ENCODE measurements at regions not wholly inside any gene's neighbourhood (a gene's known extent, or its start where the extent isn't known, plus 50 kb on each side); places are given as distances from the start of the nearest gene placed in this dataset.

- Histone ChIP-seq H3K27ac (ENCODE audit: low read length) (no peak overlapping the region), H3K4me3 (ENCODE audit: low read length) (no peak overlapping the region), H3K9me3 (replicated peaks; ENCODE audit: control insufficient read depth, low read depth, low read length) (no peaks in the 10 kb centered on the region), H3K36me3 (ENCODE audit: control insufficient read depth, insufficient read depth, low read length) (no peaks in the 10 kb centered on the region), H3K27me3 (ENCODE audit: control insufficient read depth, insufficient read depth, low read length) (no peaks in the 10 kb centered on the region), H3K4me1 (ENCODE audit: control insufficient read depth, insufficient read depth, low read length) (no peaks in the 10 kb centered on the region)
- no CpG with 5 or more reads among the region's 2 CpGs for WGBS (ENCODE audit: insufficient coverage)
- DNase-seq, result no peak
These were observed 733.9 kb upstream of the SLITRK5 start for GRCh38 chr13:86937316-86937715.

DNA sequence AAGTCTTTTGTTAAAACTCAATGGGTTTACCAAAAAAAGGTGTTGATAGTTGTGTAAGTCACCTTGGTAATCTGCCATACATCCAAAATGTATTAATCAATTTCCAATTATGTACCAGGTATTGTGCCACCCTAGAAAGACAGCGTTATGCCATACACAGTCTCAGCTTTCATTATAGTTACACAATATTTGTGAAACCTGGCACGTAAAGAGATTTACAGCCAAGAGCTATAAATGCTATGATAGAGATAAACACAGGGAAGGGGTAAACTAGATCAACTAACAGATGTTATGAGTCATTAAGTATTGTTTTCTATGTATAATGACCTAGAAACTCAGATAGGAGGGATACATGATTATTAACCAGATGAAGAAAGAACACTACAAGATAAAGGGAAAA lies 725.6 kb upstream of the SLITRK5 start:
- no peaks in the 10 kb centered on the region for H3K27me3 ChIP-seq (ENCODE audit: control insufficient read depth, insufficient read depth, low read length)
- no peak overlapping the region for H3K27ac ChIP-seq (ENCODE audit: low read length)
- no CpG with 5 or more reads among the region's 2 CpGs for WGBS (ENCODE audit: insufficient coverage)
- H3K36me3 ChIP-seq (ENCODE audit: control insufficient read depth, insufficient read depth, low read length), result no peaks in the 10 kb centered on the region
- H3K4me3 ChIP-seq (ENCODE audit: low read length), result no peak overlapping the region
- no peak for DNase-seq
- no peaks in the 10 kb centered on the region for H3K4me1 ChIP-seq (ENCODE audit: control insufficient read depth, insufficient read depth, low read length)
- no peaks in the 10 kb centered on the region for H3K9me3 ChIP-seq (replicated peaks; ENCODE audit: control insufficient read depth, low read depth, low read length)

DNA sequence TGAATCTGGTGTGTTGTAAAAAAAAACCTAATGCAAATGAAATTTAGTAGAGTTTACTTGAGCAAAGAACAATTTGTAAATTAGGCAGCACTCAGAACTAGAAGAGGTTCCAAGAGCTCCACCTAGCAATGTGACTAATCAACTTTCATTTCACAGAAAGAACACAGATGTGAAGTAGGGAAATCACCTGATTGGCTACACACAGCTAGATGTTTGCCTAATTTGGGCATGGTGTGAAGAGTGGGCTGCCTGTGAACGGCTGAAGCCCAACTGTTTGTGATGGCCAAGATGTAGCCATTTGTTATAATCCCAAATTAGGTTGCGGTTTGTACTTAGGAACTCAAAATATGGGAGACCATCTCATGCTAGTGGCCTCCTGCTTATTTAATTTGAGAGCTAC lies 724.4 kb upstream of the SLITRK5 start:
- Histone ChIP-seq H3K9me3 (replicated peaks; ENCODE audit: control insufficient read depth, low read depth, low read length) (no peaks in the 10 kb centered on the region), H3K4me1 (ENCODE audit: control insufficient read depth, insufficient read depth, low read length) (no peaks in the 10 kb centered on the region), H3K36me3 (ENCODE audit: control insufficient read depth, insufficient read depth, low read length) (no peaks in the 10 kb centered on the region), H3K27ac (ENCODE audit: low read length) (no peak overlapping the region), H3K27me3 (ENCODE audit: control insufficient read depth, insufficient read depth, low read length) (no peaks in the 10 kb centered on the region), H3K4me3 (ENCODE audit: low read length) (no peak overlapping the region)
- no peak for DNase-seq
- 88% methylated on average over 2 of the region's 2 CpGs for WGBS (ENCODE audit: insufficient coverage)

DNA sequence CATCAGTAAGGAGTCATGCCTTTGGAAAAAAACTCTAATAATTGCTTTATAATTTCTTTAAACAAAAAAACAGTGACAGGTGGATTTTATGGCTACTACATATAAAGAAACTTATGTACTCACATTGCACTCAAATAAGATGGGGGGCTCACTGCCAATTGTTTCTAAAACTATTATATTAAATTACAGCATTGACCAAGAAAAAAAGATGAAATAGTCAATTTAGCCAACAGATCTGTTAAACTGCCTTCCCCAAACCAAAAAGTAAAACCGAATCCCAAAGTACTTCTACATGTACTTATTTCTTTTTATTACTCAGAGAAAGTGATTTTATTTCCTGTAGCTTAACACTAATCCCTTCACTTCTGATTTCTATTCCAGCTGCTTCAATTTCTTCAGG lies 716.8 kb upstream of the SLITRK5 start:
- Histone ChIP-seq H3K36me3 (ENCODE audit: control insufficient read depth, insufficient read depth, low read length) (no peaks in the 10 kb centered on the region), H3K4me3 (ENCODE audit: low read length) (no peak overlapping the region), H3K4me1 (ENCODE audit: control insufficient read depth, insufficient read depth, low read length) (no peaks in the 10 kb centered on the region), H3K9me3 (replicated peaks; ENCODE audit: control insufficient read depth, low read depth, low read length) (no peaks in the 10 kb centered on the region), H3K27ac (ENCODE audit: low read length) (no peak overlapping the region), H3K27me3 (ENCODE audit: control insufficient read depth, insufficient read depth, low read length) (no peaks in the 10 kb centered on the region)
- WGBS (ENCODE audit: insufficient coverage), result no CpG with 5 or more reads among the region's 1 CpG
- peak; percentile 85 for DNase-seq

GRCh38 chr13:86960876-86961275 lies 710.3 kb upstream of the SLITRK5 start:
- H3K27me3 ChIP-seq (ENCODE audit: control insufficient read depth, insufficient read depth, low read length), result no peaks in the 10 kb centered on the region
- no peak overlapping the region for H3K4me3 ChIP-seq (ENCODE audit: low read length)
- H3K36me3 ChIP-seq (ENCODE audit: control insufficient read depth, insufficient read depth, low read length), result no peaks in the 10 kb centered on the region
- H3K9me3 ChIP-seq (replicated peaks; ENCODE audit: control insufficient read depth, low read depth, low read length), result no peaks in the 10 kb centered on the region
- DNase-seq, result no peak
- H3K27ac ChIP-seq (ENCODE audit: low read length), result no peak overlapping the region
- no peaks in the 10 kb centered on the region for H3K4me1 ChIP-seq (ENCODE audit: control insufficient read depth, insufficient read depth, low read length)

GRCh38 chr13:86974251-86974994 lies 696.7 kb upstream of the SLITRK5 start:
- Histone ChIP-seq H3K27ac (ENCODE audit: low read length) (no peak overlapping the region), H3K4me1 (ENCODE audit: control insufficient read depth, insufficient read depth, low read length) (no peaks in the 10 kb centered on the region), H3K9me3 (replicated peaks; ENCODE audit: control insufficient read depth, low read depth, low read length) (no peaks in the 10 kb centered on the region), H3K36me3 (ENCODE audit: control insufficient read depth, insufficient read depth, low read length) (no peaks in the 10 kb centered on the region), H3K27me3 (ENCODE audit: control insufficient read depth, insufficient read depth, low read length) (no peaks in the 10 kb centered on the region), H3K4me3 (ENCODE audit: low read length) (no peak overlapping the region)
- DNase-seq, result no peak
- 65% methylated on average over 6 of the region's 7 CpGs for WGBS (ENCODE audit: insufficient coverage)

DNA sequence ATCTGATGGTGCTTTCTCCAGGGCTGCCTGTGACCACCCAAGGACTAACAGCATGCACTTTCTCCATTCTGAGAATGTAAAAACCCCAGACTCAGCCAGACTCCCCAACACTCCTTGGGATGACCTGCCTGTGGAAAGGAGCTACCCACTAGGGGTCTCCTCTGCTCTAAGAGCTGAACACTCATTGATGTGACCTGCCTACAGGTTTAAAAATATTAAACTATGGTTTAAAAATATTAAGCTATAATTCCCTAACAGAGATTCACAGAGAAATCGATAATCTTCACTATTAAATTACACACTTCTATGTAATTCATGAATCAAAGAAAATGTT lies 696.2 kb upstream of the SLITRK5 start:
- no peak for DNase-seq
- no peak overlapping the region for H3K27ac ChIP-seq (ENCODE audit: low read length)
- WGBS (ENCODE audit: insufficient coverage), result no CpG with 5 or more reads among the region's 1 CpG
- H3K4me1 ChIP-seq (ENCODE audit: control insufficient read depth, insufficient read depth, low read length), result no peaks in the 10 kb centered on the region
- H3K36me3 ChIP-seq (ENCODE audit: control insufficient read depth, insufficient read depth, low read length), result no peaks in the 10 kb centered on the region
- no peaks in the 10 kb centered on the region for H3K27me3 ChIP-seq (ENCODE audit: control insufficient read depth, insufficient read depth, low read length)
- H3K4me3 ChIP-seq (ENCODE audit: low read length), result no peak overlapping the region
- H3K9me3 ChIP-seq (replicated peaks; ENCODE audit: control insufficient read depth, low read depth, low read length), result no peaks in the 10 kb centered on the region

- Histone ChIP-seq H3K4me3 (ENCODE audit: low read length) (no peak overlapping the region), H3K27me3 (ENCODE audit: control insufficient read depth, insufficient read depth, low read length) (no peaks in the 10 kb centered on the region), H3K36me3 (ENCODE audit: control insufficient read depth, insufficient read depth, low read length) (no peaks in the 10 kb centered on the region), H3K4me1 (ENCODE audit: control insufficient read depth, insufficient read depth, low read length) (no peaks in the 10 kb centered on the region), H3K27ac (ENCODE audit: low read length) (no peak overlapping the region), H3K9me3 (replicated peaks; ENCODE audit: control insufficient read depth, low read depth, low read length) (no peaks in the 10 kb centered on the region)
- peak; percentile 1 for DNase-seq
- no CpG with 5 or more reads among the region's 4 CpGs for WGBS (ENCODE audit: insufficient coverage)
These were observed 694.4 kb upstream of the SLITRK5 start for GRCh38 chr13:86976521-86977324.

- Histone ChIP-seq H3K36me3 (ENCODE audit: control insufficient read depth, insufficient read depth, low read length) (no peaks in the 10 kb centered on the region), H3K27ac (ENCODE audit: low read length) (no peak overlapping the region), H3K4me3 (ENCODE audit: low read length) (no peak overlapping the region), H3K27me3 (ENCODE audit: control insufficient read depth, insufficient read depth, low read length) (no peaks in the 10 kb centered on the region), H3K9me3 (replicated peaks; ENCODE audit: control insufficient read depth, low read depth, low read length) (no peaks in the 10 kb centered on the region), H3K4me1 (ENCODE audit: control insufficient read depth, insufficient read depth, low read length) (no peaks in the 10 kb centered on the region)
- no CpG with 5 or more reads among the region's 4 CpGs for WGBS (ENCODE audit: insufficient coverage)
- DNase-seq, result no peak
These were observed 684.7 kb upstream of the SLITRK5 start for GRCh38 chr13:86986448-86986847.

- Histone ChIP-seq H3K4me3 (ENCODE audit: low read length) (no peak overlapping the region), H3K27ac (ENCODE audit: low read length) (no peak overlapping the region), H3K9me3 (replicated peaks; ENCODE audit: control insufficient read depth, low read depth, low read length) (peaks cover 2% of the 10 kb centered on the region), H3K27me3 (ENCODE audit: control insufficient read depth, insufficient read depth, low read length) (no peaks in the 10 kb centered on the region), H3K36me3 (ENCODE audit: control insufficient read depth, insufficient read depth, low read length) (no peaks in the 10 kb centered on the region), H3K4me1 (ENCODE audit: control insufficient read depth, insufficient read depth, low read length) (no peaks in the 10 kb centered on the region)
- DNase-seq, result no peak
These were observed 678.9 kb upstream of the SLITRK5 start for GRCh38 chr13:86992251-86992650.
